Breast epithelium (tissue), 4 donors: ENCODE measurements at regions not wholly inside any gene's neighbourhood (a gene's known extent, or its start where the extent isn't known, plus 50 kb on each side); places are given as distances from the start of the nearest gene placed in this dataset.

Experiments
- DNase-seq, 2 donors: peaks; one replicate each; pipeline ENCODE4 v3.0.0-alpha.2; 2019; ENCODE audit warnings: low spot score in 2 of 2
- H3K27ac ChIP-seq, 2 donors: fragments of 200-600 bp; sonication (generic) in 1 of 2; one replicate each; pipeline ENCODE4 v1.5.1; 2016 to 2019; ENCODE audit warnings: mild to moderate bottlenecking in 1 of 2
- H3K27me3 ChIP-seq, 2 donors: fragments of 200-600 bp; sonication (generic) in 1 of 2; one replicate each; pipeline versions ENCODE4 v1.5.1 to v1.6.0; 2017 to 2019; ENCODE audit warnings: control low read depth in 1 of 2, mild to moderate bottlenecking in 1 of 2
- H3K36me3 ChIP-seq: fragments of 200-600 bp; one replicate; pipeline ENCODE4 v1.5.1; 2019
- H3K4me1 ChIP-seq, 2 donors: fragments of 200-600 bp; sonication (generic); one replicate each; pipeline ENCODE4 v1.5.1; 2016 to 2019; ENCODE audit warnings: control low read depth in 1 of 2
- H3K4me3 ChIP-seq, 3 donors: fragments of 200-600 bp; sonication (generic); 1 replicate in 2 of 3; 2 replicates in 1 of 3; pipeline ENCODE4 v1.5.1; 2016 to 2019; ENCODE audit warnings: mild to moderate bottlenecking in 3 of 3, moderate library complexity in 2 of 3
- H3K9me3 ChIP-seq, 2 donors: fragments of 200-600 bp; sonication (generic) in 1 of 2; one replicate each; pipeline ENCODE4 v1.5.1; 2016 to 2019; ENCODE audit warnings: control low read depth in 1 of 2
- POLR2A ChIP-seq: fragments of 450-650 bp; IDR thresholded peaks from one replicate; pipeline ENCODE4 v1.6.1; 2016; ENCODE audit warnings: antibody characterized with exemption, mild to moderate bottlenecking, moderate library complexity
- POLR2AphosphoS5 ChIP-seq, 3 donors: sonication (generic); formaldehyde crosslinking; IDR thresholded peaks; one replicate each; pipeline ENCODE4 v1.6.1; 2017; ENCODE audit warnings: antibody characterized with exemption in 3 of 3
- intact Hi-C: fragments of 100-400 bp; cut with DNase I; formaldehyde crosslinking; loops from one replicate; pipeline ENCODE4 v1.15.1; 2023; ENCODE audit warnings: low total_unique reads
- TF ChIP-seq, protein P1 (sequence below), 3 donors: fragments of 450-650 bp; IDR thresholded peaks; one replicate each; pipeline ENCODE4 v1.5.1; 2016 to 2017; ENCODE audit warnings: antibody characterized with exemption in 3 of 3, mild to moderate bottlenecking in 3 of 3, moderate library complexity in 3 of 3

DNA sequence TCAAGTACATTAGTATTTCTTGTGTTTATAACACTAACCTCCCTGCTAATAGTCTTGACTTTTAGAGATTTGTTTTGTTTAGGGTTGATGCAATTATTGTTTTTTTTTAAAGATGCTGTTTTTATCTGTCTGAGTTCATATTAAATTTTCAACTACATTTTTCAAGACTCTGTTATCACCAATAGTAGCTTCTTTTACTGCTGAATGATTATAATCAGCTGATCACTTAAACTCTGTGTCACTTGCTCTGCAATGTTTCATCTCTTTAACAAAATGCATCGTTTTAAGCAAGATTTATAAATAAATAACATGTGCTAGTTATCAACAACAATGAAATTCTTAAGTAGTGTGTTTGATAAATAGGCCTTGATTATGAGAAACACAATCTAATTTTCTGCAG lies 920.9 kb upstream of the PCDH20 start:
- Histone ChIP-seq H3K27me3 (no peaks in the 10 kb centered on the region), H3K9me3 (no peaks in the 10 kb centered on the region), H3K4me3 (no peak overlapping the region), H3K27ac (no peak overlapping the region), H3K4me1 (no peaks in the 10 kb centered on the region), H3K36me3 (no peaks in the 10 kb centered on the region)
- TF ChIP-seq POLR2A (no peak), POLR2AphosphoS5 (IDR thresholded peaks at IDR 0.05) (no peak)
- TF ChIP-seq, protein P1, sequence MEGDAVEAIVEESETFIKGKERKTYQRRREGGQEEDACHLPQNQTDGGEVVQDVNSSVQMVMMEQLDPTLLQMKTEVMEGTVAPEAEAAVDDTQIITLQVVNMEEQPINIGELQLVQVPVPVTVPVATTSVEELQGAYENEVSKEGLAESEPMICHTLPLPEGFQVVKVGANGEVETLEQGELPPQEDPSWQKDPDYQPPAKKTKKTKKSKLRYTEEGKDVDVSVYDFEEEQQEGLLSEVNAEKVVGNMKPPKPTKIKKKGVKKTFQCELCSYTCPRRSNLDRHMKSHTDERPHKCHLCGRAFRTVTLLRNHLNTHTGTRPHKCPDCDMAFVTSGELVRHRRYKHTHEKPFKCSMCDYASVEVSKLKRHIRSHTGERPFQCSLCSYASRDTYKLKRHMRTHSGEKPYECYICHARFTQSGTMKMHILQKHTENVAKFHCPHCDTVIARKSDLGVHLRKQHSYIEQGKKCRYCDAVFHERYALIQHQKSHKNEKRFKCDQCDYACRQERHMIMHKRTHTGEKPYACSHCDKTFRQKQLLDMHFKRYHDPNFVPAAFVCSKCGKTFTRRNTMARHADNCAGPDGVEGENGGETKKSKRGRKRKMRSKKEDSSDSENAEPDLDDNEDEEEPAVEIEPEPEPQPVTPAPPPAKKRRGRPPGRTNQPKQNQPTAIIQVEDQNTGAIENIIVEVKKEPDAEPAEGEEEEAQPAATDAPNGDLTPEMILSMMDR (IDR thresholded peaks at IDR 0.05): no peak
- no peak for DNase-seq
- intact Hi-C loops: no loop called here

DNA sequence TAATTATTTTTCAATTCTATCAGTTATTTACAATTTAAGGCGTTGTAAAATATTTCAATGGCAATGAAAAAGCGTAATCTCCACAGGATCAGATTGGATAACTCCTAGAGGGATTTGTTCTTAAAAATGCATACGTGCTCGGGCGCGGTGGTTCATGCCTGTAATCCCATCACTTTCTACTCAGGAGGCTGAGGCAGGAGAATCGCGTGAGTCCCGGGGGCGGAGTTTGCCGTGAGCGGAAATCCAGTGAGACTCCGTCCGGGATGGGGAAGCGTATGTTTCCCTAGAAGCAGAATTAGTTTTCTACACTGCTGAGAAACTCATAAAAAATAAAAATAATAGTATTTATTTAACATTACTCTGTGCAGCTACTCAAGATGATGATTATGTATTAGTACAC lies 917.8 kb upstream of the PCDH20 start:
- H3K4me1 ChIP-seq: no peaks in the 10 kb centered on the region
- no peaks in the 10 kb centered on the region for H3K9me3 ChIP-seq
- DNase-seq: no peak
- H3K36me3 ChIP-seq: no peaks in the 10 kb centered on the region
- no peak overlapping the region for H3K27ac ChIP-seq
- intact Hi-C loops: no loop called here
- no peak overlapping the region for H3K4me3 ChIP-seq
- TF ChIP-seq POLR2AphosphoS5 (IDR thresholded peaks at IDR 0.05) (no peak), POLR2A (no peak)
- TF ChIP-seq, protein P1 (IDR thresholded peaks at IDR 0.05): no peak
- no peaks in the 10 kb centered on the region for H3K27me3 ChIP-seq

DNA sequence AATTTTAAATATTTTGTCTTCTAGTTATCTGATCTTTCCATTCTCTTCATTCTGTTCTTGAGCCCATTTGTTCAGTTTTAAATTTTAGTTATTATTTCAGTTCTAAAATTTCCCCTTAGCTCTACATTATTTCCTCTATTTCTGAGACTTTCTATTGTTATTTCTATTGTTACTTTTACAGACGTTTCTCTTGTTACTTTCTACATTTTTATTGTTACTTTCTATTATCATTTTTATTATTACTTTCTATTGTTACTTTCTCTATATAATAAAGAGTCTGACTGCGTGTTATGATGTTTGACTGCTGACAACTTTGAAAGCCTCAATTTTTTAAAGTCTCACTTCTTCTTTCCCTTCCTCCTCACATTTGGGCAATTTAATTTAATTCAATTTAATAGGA lies 915.7 kb upstream of the PCDH20 start:
- TF ChIP-seq POLR2AphosphoS5 (IDR thresholded peaks at IDR 0.05) (no peak), POLR2A (no peak)
- TF ChIP-seq, protein P1 (IDR thresholded peaks at IDR 0.05): no peak

DNA sequence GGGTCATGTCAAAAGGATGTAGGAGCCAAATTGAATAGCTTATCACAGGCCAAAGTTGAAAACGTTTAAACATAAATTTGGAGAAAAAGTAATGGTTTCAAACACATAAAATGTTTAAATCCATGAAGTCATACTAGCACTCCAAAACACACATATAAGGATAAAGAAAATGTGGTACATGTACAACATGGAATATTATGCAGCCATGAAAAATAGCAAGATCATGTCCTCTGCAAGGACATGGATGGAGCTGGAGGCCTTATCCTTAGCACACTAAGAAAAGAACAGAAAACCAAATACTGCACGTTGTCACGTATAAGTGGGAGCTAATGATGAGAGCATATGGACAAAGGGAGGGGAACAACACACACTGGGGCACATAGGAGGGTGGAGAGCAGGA lies 911.7 kb upstream of the PCDH20 start:
- Histone ChIP-seq H3K36me3 (no peaks in the 10 kb centered on the region), H3K9me3 (no peaks in the 10 kb centered on the region), H3K4me1 (no peaks in the 10 kb centered on the region), H3K4me3 (no peak overlapping the region), H3K27me3 (no peaks in the 10 kb centered on the region), H3K27ac (no peak overlapping the region)
- TF ChIP-seq POLR2A: no peak
- no peak for TF ChIP-seq POLR2AphosphoS5 (IDR thresholded peaks at IDR 0.05)
- TF ChIP-seq, protein P1 (IDR thresholded peaks at IDR 0.05): no peak
- no peak for DNase-seq
- intact Hi-C loops: no loop called here

More for the DNA sequence above, 915.7 kb upstream of the PCDH20 start:
- H3K9me3 ChIP-seq: no peaks in the 10 kb centered on the region
- no peak for DNase-seq
- H3K36me3 ChIP-seq: no peaks in the 10 kb centered on the region
- intact Hi-C loops: no loop called here
- H3K4me3 ChIP-seq: no peak overlapping the region
- no peaks in the 10 kb centered on the region for H3K27me3 ChIP-seq
- no peak overlapping the region for H3K27ac ChIP-seq
- H3K4me1 ChIP-seq: no peaks in the 10 kb centered on the region

DNA sequence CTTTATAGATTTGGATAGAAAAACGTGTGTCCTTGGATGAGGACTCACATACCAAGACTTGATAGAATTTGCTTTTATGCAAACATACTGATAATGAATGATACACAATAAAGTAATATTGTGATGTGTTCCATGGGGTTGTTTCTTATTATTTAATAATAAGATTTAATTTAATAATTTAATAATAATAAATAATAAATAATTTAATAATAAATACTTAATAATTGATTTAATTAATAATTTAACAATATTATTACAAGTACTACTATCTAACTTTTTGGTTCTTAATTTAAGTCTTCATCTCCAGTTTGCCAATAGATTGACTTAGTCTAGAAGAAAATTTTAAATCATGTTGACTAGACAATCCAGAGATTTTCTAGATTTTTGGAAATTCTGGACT lies 909.2 kb upstream of the PCDH20 start:
- H3K27ac ChIP-seq: no peak overlapping the region
- H3K4me1 ChIP-seq: no peaks in the 10 kb centered on the region
- intact Hi-C loops: no loop called here
- H3K4me3 ChIP-seq: no peak overlapping the region
- TF ChIP-seq POLR2A (no peak), POLR2AphosphoS5 (IDR thresholded peaks at IDR 0.05) (no peak)
- TF ChIP-seq, protein P1 (IDR thresholded peaks at IDR 0.05): no peak
- no peak for DNase-seq
- H3K27me3 ChIP-seq: no peaks in the 10 kb centered on the region
- no peaks in the 10 kb centered on the region for H3K36me3 ChIP-seq
- H3K9me3 ChIP-seq: no peaks in the 10 kb centered on the region
